Type B pancreatic cell (in vitro differentiated cells): ENCODE measurements at regions not wholly inside any gene's neighbourhood (a gene's known extent, or its start where the extent isn't known, plus 50 kb on each side); places are given as distances from the start of the nearest gene placed in this dataset.

Source experiments
- DNase-seq: peaks from one replicate; pipeline ENCODE4 v3.0.0; 2021; ENCODE audit warnings: mixed read lengths; ENCODE audit not compliant: unreplicated experiment; ENCODE audit errors: extremely low spot score
- H3K27ac Mint-ChIP-seq: 2 replicates; pipeline ENCODE4 v1.8.0; 2021; ENCODE audit warnings: mild to moderate bottlenecking, mixed read lengths
- H3K27me3 Mint-ChIP-seq: 2 replicates; pipeline ENCODE4 v1.8.0; 2021; ENCODE audit warnings: mixed read lengths
- H3K36me3 Mint-ChIP-seq: 2 replicates; pipeline ENCODE4 v1.8.0; 2021; ENCODE audit warnings: mixed read lengths
- H3K4me1 Mint-ChIP-seq: one replicate; pipeline ENCODE4 v1.8.0; 2021; ENCODE audit warnings: mixed read lengths; ENCODE audit not compliant: unreplicated experiment
- H3K4me3 Mint-ChIP-seq: 2 replicates; pipeline ENCODE4 v1.8.0; 2021; ENCODE audit warnings: mild to moderate bottlenecking, mixed read lengths
- H3K9me3 Mint-ChIP-seq: 2 replicates; pipeline ENCODE4 v1.8.0; 2021; ENCODE audit warnings: mixed read lengths
- CTCF ChIP-seq: fragments of 200-600 bp; sonication (generic); conservative IDR thresholded peaks from 2 replicates; pipeline ENCODE4 v1.5.0; 2021; ENCODE audit warnings: antibody characterized with exemption, mild to moderate bottlenecking

- no peak overlapping the region for H3K4me3 Mint-ChIP-seq
- TF ChIP-seq CTCF: no peak
- DNase-seq: no peak
- H3K9me3 Mint-ChIP-seq: no peaks in the 10 kb centered on the region
- no peaks in the 10 kb centered on the region for H3K36me3 Mint-ChIP-seq
- peaks cover 6% of the 10 kb centered on the region for H3K4me1 Mint-ChIP-seq
- no peak overlapping the region for H3K27ac Mint-ChIP-seq
- peaks cover 20% of the 10 kb centered on the region for H3K27me3 Mint-ChIP-seq
These were observed 50.6 kb upstream of the CELF2 start for GRCh38 chr10:10967029-10967428.

GRCh38 chr10:10967581-10968256, 50.0 kb upstream of the CELF2 start:
- Mint-ChIP-seq H3K27me3 (peaks cover 26% of the 10 kb centered on the region), H3K36me3 (no peaks in the 10 kb centered on the region), H3K9me3 (no peaks in the 10 kb centered on the region), H3K4me1 (peaks cover 6% of the 10 kb centered on the region), H3K4me3 (no peak overlapping the region), H3K27ac (no peak overlapping the region)
- DNase-seq: no peak
- no peak for TF ChIP-seq CTCF
